ENCODE measurements at regions not wholly inside any gene's neighbourhood (a gene's known extent, or its start where the extent isn't known, plus 50 kb on each side); places are given as distances from the start of the nearest gene placed in this dataset.

DNA sequence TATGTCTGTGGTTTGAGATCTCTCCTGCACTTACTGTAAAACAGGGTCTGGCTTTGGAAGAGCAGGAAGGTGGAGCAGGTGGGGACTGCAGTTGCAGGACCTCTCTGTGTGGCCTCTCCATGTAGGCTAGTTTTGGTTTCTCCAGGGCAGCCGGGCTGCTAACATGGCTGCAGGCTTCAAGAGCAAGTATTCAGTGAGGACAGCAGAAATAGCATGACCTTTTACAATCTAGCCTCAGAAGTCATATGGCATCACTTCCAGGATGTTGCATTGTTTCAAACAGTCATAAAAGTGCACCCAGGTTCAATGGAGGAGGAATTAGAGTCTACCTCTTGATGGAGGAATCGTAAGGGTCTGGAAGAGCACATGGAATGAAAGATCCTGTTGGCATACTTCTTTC, 728.7 kb downstream of the NTRK3 start:
- Histone ChIP-seq H3K27ac (replicated peaks in 1 of 4) (no peak overlapping the region), H3K9me3 (no peaks in the 10 kb centered on the region), H3K27me3 (no peaks in the 10 kb centered on the region), H3K4me3 (no peak overlapping the region), H3K36me3 (no peaks in the 10 kb centered on the region), H3K4me1 (peaks cover 0 to 7% (median 0%) of the 10 kb centered on the region in 4 donors)
- TF ChIP-seq, protein P1, sequence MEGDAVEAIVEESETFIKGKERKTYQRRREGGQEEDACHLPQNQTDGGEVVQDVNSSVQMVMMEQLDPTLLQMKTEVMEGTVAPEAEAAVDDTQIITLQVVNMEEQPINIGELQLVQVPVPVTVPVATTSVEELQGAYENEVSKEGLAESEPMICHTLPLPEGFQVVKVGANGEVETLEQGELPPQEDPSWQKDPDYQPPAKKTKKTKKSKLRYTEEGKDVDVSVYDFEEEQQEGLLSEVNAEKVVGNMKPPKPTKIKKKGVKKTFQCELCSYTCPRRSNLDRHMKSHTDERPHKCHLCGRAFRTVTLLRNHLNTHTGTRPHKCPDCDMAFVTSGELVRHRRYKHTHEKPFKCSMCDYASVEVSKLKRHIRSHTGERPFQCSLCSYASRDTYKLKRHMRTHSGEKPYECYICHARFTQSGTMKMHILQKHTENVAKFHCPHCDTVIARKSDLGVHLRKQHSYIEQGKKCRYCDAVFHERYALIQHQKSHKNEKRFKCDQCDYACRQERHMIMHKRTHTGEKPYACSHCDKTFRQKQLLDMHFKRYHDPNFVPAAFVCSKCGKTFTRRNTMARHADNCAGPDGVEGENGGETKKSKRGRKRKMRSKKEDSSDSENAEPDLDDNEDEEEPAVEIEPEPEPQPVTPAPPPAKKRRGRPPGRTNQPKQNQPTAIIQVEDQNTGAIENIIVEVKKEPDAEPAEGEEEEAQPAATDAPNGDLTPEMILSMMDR (IDR thresholded peaks at IDR 0.05): no peak
- TF ChIP-seq POLR2AphosphoS5 (IDR thresholded peaks at IDR 0.05) (no peak), EP300 (IDR thresholded peaks at IDR 0.05) (no peak), POLR2A (IDR thresholded peaks at IDR 0.05; ENCODE audit: low read depth) (no peak)
- 95% methylated on average over 2 of the region's 2 CpGs for WGBS
- intact Hi-C loops (cut with DNase I): no loop called here
- DNase-seq (ENCODE audit: extremely low spot score): no peak

DNA sequence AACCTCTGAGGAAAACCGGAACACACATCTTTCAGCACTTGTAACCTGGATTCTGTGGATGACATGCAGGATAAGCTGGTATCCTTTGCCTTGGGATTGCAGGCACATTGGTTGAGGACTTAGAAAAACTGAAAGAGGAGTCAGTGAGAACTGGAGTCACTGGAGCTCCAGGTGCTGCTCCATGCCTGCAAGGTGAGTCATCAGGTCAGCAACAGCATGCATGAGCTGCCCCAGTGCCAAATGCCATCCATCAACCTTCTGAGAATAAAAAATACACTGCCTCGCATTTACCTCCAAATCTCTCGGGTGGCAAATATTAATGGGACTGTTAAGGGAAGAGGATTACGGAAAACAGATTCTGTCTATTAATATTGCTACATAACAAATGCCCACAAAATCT, 729.1 kb downstream of the NTRK3 start:
- TF ChIP-seq, protein P1 (IDR thresholded peaks at IDR 0.05): no peak
- TF ChIP-seq EP300 (IDR thresholded peaks at IDR 0.05) (no peak), POLR2A (IDR thresholded peaks at IDR 0.05; ENCODE audit: low read depth) (no peak), POLR2AphosphoS5 (IDR thresholded peaks at IDR 0.05) (no peak)
- Histone ChIP-seq H3K27me3 (no peaks in the 10 kb centered on the region), H3K27ac (replicated peaks in 1 of 4) (no peak overlapping the region), H3K36me3 (no peaks in the 10 kb centered on the region), H3K4me3 (no peak overlapping the region), H3K4me1 (peaks cover 0 to 7% (median 0%) of the 10 kb centered on the region in 4 donors), H3K9me3 (no peaks in the 10 kb centered on the region)
- intact Hi-C loops (cut with DNase I): no loop called here
- DNase-seq (ENCODE audit: extremely low spot score): no peak
- 75% methylated on average over 4 of the region's 4 CpGs for whole genome bisulfite sequencing

DNA sequence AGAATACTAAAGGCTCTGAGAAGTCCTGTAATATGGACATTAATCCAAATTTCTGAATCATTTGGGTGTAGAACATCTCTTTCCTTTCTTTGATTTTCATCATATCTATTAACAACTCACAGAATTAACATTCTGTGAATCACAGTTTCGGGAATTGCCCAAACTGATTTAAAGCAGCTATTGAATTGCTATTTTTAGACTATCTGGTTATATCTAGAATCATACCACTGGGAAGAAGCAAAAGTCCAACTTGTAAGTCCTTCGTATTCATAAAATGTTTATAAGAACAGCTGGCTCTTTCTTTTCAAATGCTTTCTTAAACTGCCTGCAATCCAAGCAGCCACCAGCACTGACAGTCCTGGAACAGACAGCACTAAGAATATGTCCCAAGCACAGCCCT, 733.0 kb downstream of the NTRK3 start:
- H3K36me3 ChIP-seq: no peaks in the 10 kb centered on the region
- intact Hi-C loops (cut with DNase I): no loop called here
- no peaks in the 10 kb centered on the region for H3K27me3 ChIP-seq
- H3K9me3 ChIP-seq: no peaks in the 10 kb centered on the region
- no peak for DNase-seq (ENCODE audit: extremely low spot score)
- no peak overlapping the region for H3K27ac ChIP-seq (replicated peaks in 1 of 4)
- no peak for TF ChIP-seq POLR2A (IDR thresholded peaks at IDR 0.05; ENCODE audit: low read depth)
- TF ChIP-seq, protein P1 (IDR thresholded peaks at IDR 0.05): no peak
- H3K4me3 ChIP-seq: no peak overlapping the region
- peaks cover 0 to 7% (median 0%) of the 10 kb centered on the region in 4 donors for H3K4me1 ChIP-seq
- WGBS: 90% methylated on average over 2 of the region's 2 CpGs

- peak; percentile 68 for DNase-seq (ENCODE audit: extremely low spot score)
- Histone ChIP-seq H3K27ac (replicated peaks in 1 of 4) (no peak overlapping the region), H3K4me3 (no peak overlapping the region), H3K36me3 (no peaks in the 10 kb centered on the region), H3K9me3 (no peaks in the 10 kb centered on the region), H3K4me1 (peaks cover 0 to 7% (median 0%) of the 10 kb centered on the region in 4 donors), H3K27me3 (no peaks in the 10 kb centered on the region)
- intact Hi-C loops (cut with DNase I): no loop called here
- TF ChIP-seq POLR2AphosphoS5 (IDR thresholded peaks at IDR 0.05): no peak
- TF ChIP-seq, protein P1 (IDR thresholded peaks at IDR 0.05): no peak
- TF ChIP-seq EP300 (IDR thresholded peaks at IDR 0.05): no peak
- 86% methylated on average over 1 of the region's 1 CpG for WGBS
Measured at GRCh38 chr15:87522997-87523396, 733.5 kb downstream of the NTRK3 start.

DNA sequence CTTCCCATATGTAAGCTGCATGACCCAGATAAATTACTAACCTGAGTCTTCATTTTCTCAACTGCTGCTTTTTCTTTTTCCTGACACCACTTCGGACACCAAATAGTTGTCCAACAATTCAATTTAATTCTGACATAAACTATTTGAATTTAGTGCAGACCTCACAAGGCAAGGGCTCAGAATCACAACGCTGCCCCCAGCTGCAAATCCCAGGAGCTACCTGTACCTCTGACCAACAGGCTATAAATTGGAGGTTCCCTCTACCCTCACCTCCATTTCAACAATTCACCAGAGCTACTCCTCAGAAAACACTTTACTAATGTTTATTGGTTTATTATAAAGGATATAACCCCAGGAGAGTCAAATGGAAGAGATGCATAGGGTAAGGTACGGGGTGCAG, 737.6 kb downstream of the NTRK3 start:
- WGBS: 75% methylated on average over 3 of the region's 3 CpGs
- Histone ChIP-seq H3K27me3 (no peaks in the 10 kb centered on the region), H3K4me3 (no peak overlapping the region), H3K36me3 (no peaks in the 10 kb centered on the region), H3K27ac (replicated peaks in 1 of 4) (no peak overlapping the region), H3K9me3 (no peaks in the 10 kb centered on the region), H3K4me1 (no peaks in the 10 kb centered on the region)
- intact Hi-C loops (cut with DNase I): no loop called here
- peak; percentile 50 for DNase-seq (ENCODE audit: extremely low spot score)
- no peak for TF ChIP-seq EP300 (IDR thresholded peaks at IDR 0.05)
- TF ChIP-seq, protein P1 (IDR thresholded peaks at IDR 0.05): no peak
- TF ChIP-seq POLR2A (IDR thresholded peaks at IDR 0.05; ENCODE audit: low read depth): no peak
- TF ChIP-seq POLR2AphosphoS5 (IDR thresholded peaks at IDR 0.05): no peak
